Psoas muscle (tissue), 7 donors: ENCODE measurements at regions not wholly inside any gene's neighbourhood (a gene's known extent, or its start where the extent isn't known, plus 50 kb on each side); places are given as distances from the start of the nearest gene placed in this dataset.

Source experiments
- ATAC-seq, 4 donors: fragments of 200-7000 bp; cut with Tn5 transposase; one replicate each; pipeline ENCODE4 v1.9.1; 2020; ENCODE audit warnings: moderate library complexity in 3 of 4, mild to moderate bottlenecking in 2 of 4
- DNase-seq, 2 donors: peaks; one replicate each; pipeline ENCODE4 v3.0.0-alpha.2; 2020
- H3K27ac ChIP-seq: fragments of 200-600 bp; one replicate; pipeline ENCODE4 v1.8.0; 2022
- H3K27me3 ChIP-seq, 3 donors: fragments of 200-600 bp in 1 of 3; one replicate each; pipeline versions ENCODE4 v1.6.1 to v1.8.0; 2013 to 2022; ENCODE audit warnings: low read length in 2 of 3, mild to moderate bottlenecking in 2 of 3, moderate library complexity in 1 of 3; ENCODE audit not compliant: insufficient read depth in 3 of 3
- H3K36me3 ChIP-seq, 2 donors: fragments of 200-600 bp in 1 of 2; one replicate each; pipeline versions ENCODE4 v1.6.1 to v1.8.0; 2013 to 2022; ENCODE audit warnings: low read depth in 1 of 2, mild to moderate bottlenecking in 1 of 2, moderate library complexity in 1 of 2; ENCODE audit not compliant: insufficient read depth in 1 of 2
- H3K4me1 ChIP-seq: fragments of 200-600 bp; one replicate; pipeline ENCODE4 v1.8.0; 2022
- H3K4me3 ChIP-seq: fragments of 200-600 bp; one replicate; pipeline ENCODE4 v1.8.0; 2022; ENCODE audit warnings: mild to moderate bottlenecking
- H3K9me3 ChIP-seq: fragments of 200-600 bp; one replicate; pipeline ENCODE4 v1.8.0; 2022
- CTCF ChIP-seq: fragments of 200-600 bp; IDR thresholded peaks from one replicate; pipeline ENCODE4 v1.8.0; 2022; ENCODE audit warnings: antibody characterized with exemption
- WGBS, 3 donors: extraction: QIAGEN DNeasy Blood & Tissue Kit; methylation state at CpG; one replicate each; pipeline versions ENCODE4 v1.1.6 to v1.1.7; 2013; 5-methylcytosine and 5-hydroxymethylcytosine counted together
- intact Hi-C, 2 donors: fragments of 100-400 bp; cut with DNase I; formaldehyde crosslinking; loops; one replicate each; pipeline versions ENCODE4 v1.11.0 to v1.14.2; 2022
- donor health status: healthy with polysubstance abuse.
- donor health status: DM: no; HTN: no; CAD: no; lungs with moderate emphysema.
- donor health status: Bipolar disorder and iron deficiency.
- donor health status: healthy.
- donor health status: DM: yes; HTN: yes; CAD: no.
- donor health status: DM: no; HTN: no; CAD: no.
- donor health status: DM: yes; HTN: yes; CAD: no.

- ATAC-seq (no peak), DNase-seq (no peak)
- no peak for TF ChIP-seq CTCF
- intact Hi-C loops, result no loop called here
- Histone ChIP-seq H3K9me3 (no peaks in the 10 kb centered on the region), H3K27ac (no peak overlapping the region), H3K4me3 (no peak overlapping the region), H3K4me1 (no peaks in the 10 kb centered on the region), H3K36me3 (no peaks in the 10 kb centered on the region), H3K27me3 (no peaks in the 10 kb centered on the region)
- 50 to 75% (median 72%) methylated on average over 1 of the region's 1 CpG for WGBS, 3 donors
Observed at GRCh38 chr5:89604342-89604741, 721.4 kb upstream of the MEF2C start.

GRCh38 chr5:89601880-89602279 lies 718.9 kb upstream of the MEF2C start:
- H3K27ac ChIP-seq, result no peak overlapping the region
- H3K9me3 ChIP-seq, result no peaks in the 10 kb centered on the region
- no peaks in the 10 kb centered on the region for H3K4me1 ChIP-seq
- TF ChIP-seq CTCF, result no peak
- no peaks in the 10 kb centered on the region for H3K27me3 ChIP-seq
- no peak overlapping the region for H3K4me3 ChIP-seq
- intact Hi-C loops, result no loop called here
- DNase-seq (no peak), ATAC-seq (no peak)
- WGBS, 3 donors, result 81 to 90% (median 89%) methylated on average over 12 of the region's 12 CpGs
- H3K36me3 ChIP-seq, result no peaks in the 10 kb centered on the region

- no peaks in the 10 kb centered on the region for H3K9me3 ChIP-seq
- no peaks in the 10 kb centered on the region for H3K36me3 ChIP-seq
- H3K27me3 ChIP-seq, result no peaks in the 10 kb centered on the region
- peaks cover 18% of the 10 kb centered on the region for H3K4me1 ChIP-seq
- no peak for DNase-seq
- H3K27ac ChIP-seq, result no peak overlapping the region
- no peak for TF ChIP-seq CTCF
- intact Hi-C loops, result no loop called here
- H3K4me3 ChIP-seq, result no peak overlapping the region
- WGBS, 3 donors, result 84 to 87% (median 87%) methylated on average over 1 of the region's 1 CpG
- no peak for ATAC-seq
Observed at GRCh38 chr5:89597878-89598277, 714.9 kb upstream of the MEF2C start.

GRCh38 chr5:89596821-89597220 lies 713.8 kb upstream of the MEF2C start:
- Histone ChIP-seq H3K4me1 (peaks cover 18% of the 10 kb centered on the region), H3K27ac (no peak overlapping the region), H3K27me3 (no peaks in the 10 kb centered on the region), H3K4me3 (no peak overlapping the region), H3K9me3 (no peaks in the 10 kb centered on the region), H3K36me3 (no peaks in the 10 kb centered on the region)
- intact Hi-C loops, result no loop called here
- ATAC-seq (no peak), DNase-seq (no peak)
- 45 to 90% (median 79%) methylated on average over 2 of the region's 2 CpGs for WGBS, 3 donors
- TF ChIP-seq CTCF, result no peak

GRCh38 chr5:89595056-89595455 lies 712.1 kb upstream of the MEF2C start:
- DNase-seq, result no peak
- Histone ChIP-seq H3K4me3 (no peak overlapping the region), H3K27ac (peak overlapping the region; percentile 46), H3K36me3 (no peaks in the 10 kb centered on the region), H3K27me3 (no peaks in the 10 kb centered on the region), H3K9me3 (no peaks in the 10 kb centered on the region), H3K4me1 (peaks cover 18% of the 10 kb centered on the region)
- intact Hi-C loops, result no loop called here
- WGBS, 3 donors, result 57 to 83% (median 57%) methylated on average over 1 of the region's 1 CpG
- no peak for TF ChIP-seq CTCF
- peak in 3 of 4 donors; percentile 78 to 90 (median 85) for ATAC-seq
